Neural progenitor cell (in vitro differentiated cells): ENCODE measurements at regions not wholly inside any gene's neighbourhood (a gene's known extent, or its start where the extent isn't known, plus 50 kb on each side); places are given as distances from the start of the nearest gene placed in this dataset.

ENCODE experiments used
- DNase-seq: peaks from one replicate; pipeline ENCODE4 v3.0.0-alpha.2; 2016; ENCODE audit warnings: low spot score
- H2AFZ ChIP-seq: fragments of 200-600 bp; sonication (generic); replicated peaks from 2 replicates; pipeline ENCODE4 v1.6.1; 2016; ENCODE audit warnings: antibody characterized with exemption
- H3F3A ChIP-seq: fragments of 200-600 bp; sonication (generic); 2 replicates; pipeline ENCODE4 v1.6.1; 2016; ENCODE audit warnings: antibody characterized with exemption, low read depth
- H3K27ac ChIP-seq: fragments of 200-600 bp; sonication (generic); 2 replicates; pipeline ENCODE4 v1.5.1; 2016; ENCODE audit warnings: mild to moderate bottlenecking
- H3K27me3 ChIP-seq: fragments of 200-600 bp; sonication (generic); 2 replicates; pipeline ENCODE4 v1.6.1; 2016; ENCODE audit warnings: mild to moderate bottlenecking, moderate library complexity
- H3K36me3 ChIP-seq: fragments of 200-600 bp; sonication (generic); 2 replicates; pipeline ENCODE4 v1.5.1; 2016
- H3K4me1 ChIP-seq: fragments of 200-600 bp; sonication (generic); 2 replicates; pipeline ENCODE4 v1.6.1; 2016; ENCODE audit warnings: mixed run types
- H3K4me2 ChIP-seq: fragments of 200-600 bp; sonication (generic); 2 replicates; pipeline ENCODE4 v1.6.1; 2016
- H3K4me3 ChIP-seq: fragments of 200-600 bp; sonication (generic); 2 replicates; pipeline ENCODE4 v1.5.1; 2016
- H3K79me2 ChIP-seq: fragments of 200-600 bp; sonication (generic); 2 replicates; pipeline ENCODE4 v1.6.1; 2016; ENCODE audit warnings: low read depth
- H3K9ac ChIP-seq: fragments of 200-600 bp; sonication (generic); 2 replicates; pipeline ENCODE4 v1.6.1; 2016
- H3K9me3 ChIP-seq: fragments of 200-600 bp; sonication (generic); 2 replicates; pipeline ENCODE4 v1.5.1; 2016; ENCODE audit warnings: low read depth
- H4K20me1 ChIP-seq: fragments of 200-600 bp; sonication (generic); 2 replicates; pipeline ENCODE4 v1.6.1; 2016; ENCODE audit warnings: low read depth
- H3K27ac Mint-ChIP-seq: 3 replicates; pipeline ENCODE4 v1.8.0; 2021; ENCODE audit warnings: mixed read lengths
- H3K27me3 Mint-ChIP-seq: 2 replicates; pipeline ENCODE4 v1.8.0; 2022; ENCODE audit warnings: low read depth, mild to moderate bottlenecking, inconsistent platforms, moderate library complexity, mixed read lengths; ENCODE audit not compliant: insufficient read depth
- H3K36me3 Mint-ChIP-seq: 3 replicates; pipeline ENCODE4 v1.8.0; 2021; ENCODE audit warnings: mixed read lengths
- H3K4me1 Mint-ChIP-seq: 3 replicates; pipeline ENCODE4 v1.8.0; 2021; ENCODE audit warnings: mixed read lengths
- H3K4me3 Mint-ChIP-seq: 3 replicates; pipeline ENCODE4 v1.8.0; 2021; ENCODE audit warnings: mild to moderate bottlenecking, moderate library complexity, mixed read lengths
- H3K9me3 Mint-ChIP-seq: 3 replicates; pipeline ENCODE4 v1.8.0; 2020; ENCODE audit warnings: mixed read lengths
- CTCF ChIP-seq: fragments of 200-600 bp; sonication (generic); IDR thresholded peaks from 2 replicates; pipeline ENCODE4 v1.5.1; 2017; ENCODE audit warnings: antibody characterized with exemption, mild to moderate bottlenecking
- EZH2 ChIP-seq: fragments of 200-600 bp; sonication (generic); IDR thresholded peaks from 2 replicates; pipeline ENCODE4 v1.6.1; 2017; ENCODE audit warnings: antibody characterized with exemption, mild to moderate bottlenecking, moderate library complexity
- EZH2phosphoT487 ChIP-seq: fragments of 200-600 bp; sonication (generic); IDR thresholded peaks from 2 replicates; pipeline ENCODE4 v1.6.1; 2017; ENCODE audit warnings: antibody characterized with exemption

DNA sequence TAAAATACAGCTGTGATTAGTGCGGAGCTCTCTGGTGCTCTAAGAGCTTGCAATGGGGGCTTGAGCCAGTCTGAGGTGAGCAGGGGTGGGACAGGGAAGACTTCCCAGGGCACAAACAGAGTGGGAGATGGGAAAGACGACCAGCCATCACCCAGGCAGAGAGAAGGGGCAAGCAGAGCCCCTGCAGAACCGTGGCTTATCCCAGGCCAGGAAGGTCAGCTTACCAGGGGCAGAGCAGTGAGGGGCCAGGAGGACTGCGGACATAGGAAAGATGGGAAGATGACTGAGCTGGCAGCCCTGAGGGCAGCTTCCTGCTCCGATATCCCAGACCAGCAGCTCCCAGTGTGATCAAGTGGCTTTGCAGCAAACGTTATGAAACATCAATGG lies 55.4 kb upstream of the IFFO2 start:
- H3K4me1 Mint-ChIP-seq = peaks cover 36% of the 10 kb centered on the region
- peaks cover 2% of the 10 kb centered on the region for H3K27me3 Mint-ChIP-seq
- no peaks in the 10 kb centered on the region for H3K27me3 ChIP-seq
- no peaks in the 10 kb centered on the region for H4K20me1 ChIP-seq
- peaks cover 13% of the 10 kb centered on the region for H3F3A ChIP-seq
- peaks cover 24% of the 10 kb centered on the region for H3K4me1 ChIP-seq
- no peaks in the 10 kb centered on the region for H3K79me2 ChIP-seq
- H3K4me3 Mint-ChIP-seq = no peak overlapping the region
- no peak overlapping the region for H3K27ac ChIP-seq
- no peaks in the 10 kb centered on the region for H3K36me3 Mint-ChIP-seq
- no peak overlapping the region for H2AFZ ChIP-seq
- no peak overlapping the region for H3K9ac ChIP-seq
- H3K4me3 ChIP-seq = no peak overlapping the region
- no peaks in the 10 kb centered on the region for H3K9me3 Mint-ChIP-seq
- no peak overlapping the region for H3K4me2 ChIP-seq
- H3K9me3 ChIP-seq = no peaks in the 10 kb centered on the region
- no peak for DNase-seq
- no peak for TF ChIP-seq EZH2
- TF ChIP-seq EZH2phosphoT487 = no peak
- TF ChIP-seq CTCF = no peak
- peak overlapping the region; percentile 88 for H3K27ac Mint-ChIP-seq
- H3K36me3 ChIP-seq = no peaks in the 10 kb centered on the region

DNA sequence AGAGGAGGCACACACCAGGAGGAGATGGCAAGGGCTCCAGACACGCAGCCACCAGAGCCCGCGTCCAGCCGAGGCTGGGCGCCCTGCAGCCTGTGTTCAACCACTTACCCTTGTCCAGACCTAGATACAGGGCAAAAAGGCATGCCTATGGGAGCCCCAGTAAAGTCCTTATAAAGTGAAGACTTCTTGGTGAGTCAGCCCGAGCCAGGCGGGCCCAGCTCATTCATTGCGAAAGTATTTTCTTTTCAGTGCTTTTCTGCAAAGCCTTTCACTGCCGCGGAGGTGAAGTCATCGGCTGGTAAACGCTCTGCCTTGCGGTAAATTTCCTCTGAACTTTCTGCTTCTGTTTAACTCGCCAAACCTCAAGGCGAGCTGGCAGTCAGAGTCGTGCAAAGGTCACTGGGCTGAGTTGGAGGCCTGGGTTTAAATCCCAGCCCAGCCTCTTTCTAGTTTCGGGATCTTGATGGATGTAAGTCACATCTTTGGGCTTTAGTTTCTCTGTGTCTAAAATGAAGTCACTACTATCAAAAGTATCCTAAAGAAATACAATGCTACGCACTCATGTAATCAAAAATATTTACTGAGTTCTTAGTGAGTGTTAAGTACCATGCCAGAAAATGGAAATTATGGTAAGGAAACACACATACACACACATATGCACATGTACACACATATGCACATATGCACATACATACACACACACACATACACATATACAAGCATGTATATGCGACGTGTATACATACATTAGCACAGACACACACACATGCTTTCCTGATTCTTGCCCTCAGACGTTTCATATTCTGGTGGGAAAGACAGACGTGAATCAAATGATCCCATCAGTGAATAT lies 54.7 kb upstream of the IFFO2 start:
- H4K20me1 ChIP-seq = no peaks in the 10 kb centered on the region
- peak overlapping the region; percentile 30 for H3K4me3 Mint-ChIP-seq
- H2AFZ ChIP-seq = peak overlapping the region; percentile 30
- DNase-seq = peak; percentile 55
- peak overlapping the region; percentile 88 for H3K27ac Mint-ChIP-seq
- H3K36me3 ChIP-seq = no peaks in the 10 kb centered on the region
- H3K27ac ChIP-seq = no peak overlapping the region
- no peaks in the 10 kb centered on the region for H3K36me3 Mint-ChIP-seq
- H3K9me3 Mint-ChIP-seq = no peaks in the 10 kb centered on the region
- peaks cover 24% of the 10 kb centered on the region for H3K4me1 ChIP-seq
- peaks cover 13% of the 10 kb centered on the region for H3F3A ChIP-seq
- H3K4me1 Mint-ChIP-seq = peaks cover 36% of the 10 kb centered on the region
- H3K27me3 Mint-ChIP-seq = peaks cover 2% of the 10 kb centered on the region
- no peaks in the 10 kb centered on the region for H3K9me3 ChIP-seq
- TF ChIP-seq CTCF = no peak
- TF ChIP-seq EZH2phosphoT487 = no peak
- no peak for TF ChIP-seq EZH2
- H3K4me2 ChIP-seq = no peak overlapping the region
- H3K27me3 ChIP-seq = no peaks in the 10 kb centered on the region
- no peak overlapping the region for H3K9ac ChIP-seq
- no peaks in the 10 kb centered on the region for H3K79me2 ChIP-seq
- H3K4me3 ChIP-seq = no peak overlapping the region

GRCh38 chr1:19010503-19010902 lies 54.0 kb upstream of the IFFO2 start:
- no peaks in the 10 kb centered on the region for H3K9me3 Mint-ChIP-seq
- H3K36me3 Mint-ChIP-seq = no peaks in the 10 kb centered on the region
- Histone ChIP-seq H2AFZ (no peak overlapping the region), H3K9ac (no peak overlapping the region), H3K9me3 (no peaks in the 10 kb centered on the region), H4K20me1 (no peaks in the 10 kb centered on the region), H3K27me3 (no peaks in the 10 kb centered on the region), H3K4me3 (no peak overlapping the region), H3K36me3 (no peaks in the 10 kb centered on the region), H3K4me1 (peaks cover 24% of the 10 kb centered on the region), H3K4me2 (no peak overlapping the region), H3K27ac (no peak overlapping the region), H3K79me2 (no peaks in the 10 kb centered on the region), H3F3A (peaks cover 13% of the 10 kb centered on the region)
- peaks cover 36% of the 10 kb centered on the region for H3K4me1 Mint-ChIP-seq
- DNase-seq = no peak
- TF ChIP-seq EZH2phosphoT487 = no peak
- no peak for TF ChIP-seq CTCF
- no peak for TF ChIP-seq EZH2
- H3K27ac Mint-ChIP-seq = peak overlapping the region; percentile 88
- H3K4me3 Mint-ChIP-seq = no peak overlapping the region
- H3K27me3 Mint-ChIP-seq = peaks cover 2% of the 10 kb centered on the region
